HepG2 (cell line): ENCODE measurements at regions not wholly inside any gene's neighbourhood (a gene's known extent, or its start where the extent isn't known, plus 50 kb on each side); places are given as distances from the start of the nearest gene placed in this dataset.

ENCODE experiments used
- ATAC-seq: fragments of 200-7000 bp; cut with Tn5 transposase; 3 replicates; pipeline ENCODE4 v1.9.1; 2020; ENCODE audit warnings: mild to moderate bottlenecking, moderate library complexity
- BruUV-seq: library from RNA; stranded (reverse); fragments of 400-500 nt; replicated peaks from 2 replicates; lab custom pipeline; 2021; lab: Mats Ljungman, UMichigan
- CTCF ChIA-PET: fragments of 300-600 bp; formaldehyde crosslinking; extraction: SDS; loops from one replicate; lab custom pipeline; 2021; ENCODE audit warnings: low total read pairs, inconsistent platforms, low intra/inter-chr PET ratio; lab: Yijun Ruan, JAX
- POLR2A ChIA-PET: fragments of 350-600 bp; sonication (Branson Sonifier 250); formaldehyde crosslinking; loops from one replicate; lab custom pipeline; 2020; ENCODE audit warnings: antibody characterized with exemption, inconsistent platforms; lab: Yijun Ruan, JAX
- DNase-seq: peaks from one replicate; pipeline ENCODE4 v3.0.0-alpha.2; 2015; ENCODE audit warnings: low spot score
- FAIRE-seq: peaks from 3 replicates; lab custom pipeline; 2011; peaks lifted over from hg19 to GRCh38; lab: Jason Lieb, UNC
- H2AFZ ChIP-seq: one replicate; pipeline ENCODE4 v1.6.1; 2011; ENCODE audit warnings: low read length, inconsistent platforms
- H3K27ac ChIP-seq: fragments of 300-600 bp; 3 replicates; pipeline ENCODE4 v1.8.0; 2011; ENCODE audit warnings: mixed run types, mild to moderate bottlenecking, mixed read lengths, low read length, inconsistent platforms; ENCODE audit not compliant: insufficient read depth; ENCODE audit errors: extremely low read length
- H3K27me3 ChIP-seq, 2 experiments: fragments of 200-600 bp in 1 of 2; 2 replicates in 1 of 2; 3 replicates in 1 of 2; pipeline versions ENCODE4 v1.6.0 to v1.8.0; 2011; ENCODE audit warnings: low read length in 2 of 2, mild to moderate bottlenecking in 2 of 2, moderate library complexity in 2 of 2, inconsistent platforms in 1 of 2; ENCODE audit not compliant: insufficient read depth in 2 of 2, control insufficient read depth in 1 of 2
- H3K36me3 ChIP-seq, 2 experiments: fragments of 200-600 bp in 1 of 2; replicated peaks in 1 of 2; 2 replicates in 1 of 2; 3 replicates in 1 of 2; pipeline versions ENCODE4 v1.5.1 to v1.8.0; 2011; ENCODE audit warnings: low read length in 2 of 2, inconsistent platforms in 1 of 2; ENCODE audit not compliant: insufficient read depth in 2 of 2, control insufficient read depth in 1 of 2
- H3K4me1 ChIP-seq: 2 replicates; pipeline ENCODE4 v1.5.1; 2012; ENCODE audit warnings: low read length, inconsistent platforms; ENCODE audit not compliant: insufficient read depth
- H3K4me2 ChIP-seq: 2 replicates; pipeline ENCODE4 v1.6.0; 2011; ENCODE audit warnings: low read depth, low read length, inconsistent platforms
- H3K4me3 ChIP-seq, 3 experiments: fragments of 200-600 bp in 1 of 3; sonication (generic), shearing (Covaris generic) in 1 of 3; replicated peaks in 1 of 3; 2 replicates each; pipeline ENCODE4 v1.5.1; 2011 to 2016; ENCODE audit warnings: low read length in 3 of 3, inconsistent platforms in 2 of 3, low read depth in 2 of 3, mild to moderate bottlenecking in 2 of 3, control low read depth in 1 of 3, mixed read lengths in 1 of 3; ENCODE audit not compliant: insufficient read depth in 1 of 3
- H3K79me2 ChIP-seq: one replicate; pipeline ENCODE4 v1.6.1; 2011; ENCODE audit warnings: low read length, inconsistent platforms; ENCODE audit not compliant: insufficient read depth
- H3K9ac ChIP-seq: 2 replicates; pipeline ENCODE4 v1.6.0; 2011; ENCODE audit warnings: mild to moderate bottlenecking, low read depth, low read length, inconsistent platforms; ENCODE audit not compliant: insufficient read depth
- H3K9me3 ChIP-seq: 2 replicates; pipeline ENCODE4 v1.5.1; 2012; ENCODE audit warnings: mild to moderate bottlenecking, low read length
- H4K20me1 ChIP-seq: 2 replicates; pipeline ENCODE4 v1.6.0; 2011; ENCODE audit warnings: inconsistent platforms, mild to moderate bottlenecking, low read length, moderate library complexity; ENCODE audit not compliant: insufficient read depth
- GATA4 ChIP-seq: sonication (generic); IDR thresholded peaks from 2 replicates; pipeline ENCODE4 v1.6.1; 2016; ENCODE audit warnings: antibody characterized with exemption, low read depth, borderline replicate concordance
- ISL2 ChIP-seq: sonication (generic); formaldehyde crosslinking; IDR thresholded peaks from 2 replicates; pipeline ENCODE4 v1.5.0; 2020; ENCODE audit warnings: missing genetic modification reagents
- MAFF ChIP-seq: IDR thresholded peaks from 2 replicates; pipeline ENCODE4 v1.6.1; 2011; ENCODE audit warnings: low read depth, low read length, improper control_type of control experiment
- MAFK ChIP-seq, 2 experiments: IDR thresholded peaks in 1 of 2; conservative IDR thresholded peaks in 1 of 2; 2 replicates each; pipeline ENCODE4 v1.6.1; 2011; ENCODE audit warnings: improper control_type of control experiment in 2 of 2, low read length in 2 of 2
- NFKBIZ ChIP-seq: IDR thresholded peaks from 2 replicates; pipeline ENCODE4 v1.6.1; 2018; ENCODE audit warnings: missing genetic modification reagents, missing compliant biosample characterization
- NPAS2 ChIP-seq: sonication (generic); formaldehyde crosslinking; IDR thresholded peaks from 2 replicates; pipeline ENCODE4 v1.8.0; 2022; ENCODE audit warnings: mild to moderate bottlenecking, missing genetic modification reagents, borderline replicate concordance
- THAP11 ChIP-seq: IDR thresholded peaks from 2 replicates; pipeline ENCODE4 v1.6.1; 2016; ENCODE audit warnings: missing biosample characterization, missing genetic modification reagents
- ZBTB42 ChIP-seq: sonication (generic); formaldehyde crosslinking; IDR thresholded peaks from 2 replicates; pipeline ENCODE4 v1.5.0; 2020; ENCODE audit warnings: mild to moderate bottlenecking, missing genetic modification reagents
- ZNF383 ChIP-seq: sonication (generic); formaldehyde crosslinking; IDR thresholded peaks from 2 replicates; pipeline ENCODE4 v1.4.0; 2020; ENCODE audit warnings: missing genetic modification reagents, mild to moderate bottlenecking, borderline replicate concordance
- ZNF530 ChIP-seq: sonication (generic); formaldehyde crosslinking; IDR thresholded peaks from 2 replicates; pipeline ENCODE4 v1.5.0; 2020; ENCODE audit warnings: low read depth, mild to moderate bottlenecking, missing genetic modification reagents
- WGBS: methylation state at CpG from one replicate; pipeline ENCODE4 v1.1.6; 2017; ENCODE audit warnings: low lambda C conversion rate; 5-methylcytosine and 5-hydroxymethylcytosine counted together
- in situ Hi-C: cut with HindIII; loops from 2 replicates; pipeline ENCODE4 v1.10.0; 2017; ENCODE audit warnings: low pct_unique_long_range_greater_than_20kb; ENCODE audit not compliant: extremely low pct_ligation_motif_present
- intact Hi-C: fragments of 100-400 bp; cut with micrococcal nuclease; formaldehyde crosslinking; loops from one replicate; pipeline ENCODE4 v1.10.0; 2022; ENCODE audit not compliant: unreplicated experiment

DNA sequence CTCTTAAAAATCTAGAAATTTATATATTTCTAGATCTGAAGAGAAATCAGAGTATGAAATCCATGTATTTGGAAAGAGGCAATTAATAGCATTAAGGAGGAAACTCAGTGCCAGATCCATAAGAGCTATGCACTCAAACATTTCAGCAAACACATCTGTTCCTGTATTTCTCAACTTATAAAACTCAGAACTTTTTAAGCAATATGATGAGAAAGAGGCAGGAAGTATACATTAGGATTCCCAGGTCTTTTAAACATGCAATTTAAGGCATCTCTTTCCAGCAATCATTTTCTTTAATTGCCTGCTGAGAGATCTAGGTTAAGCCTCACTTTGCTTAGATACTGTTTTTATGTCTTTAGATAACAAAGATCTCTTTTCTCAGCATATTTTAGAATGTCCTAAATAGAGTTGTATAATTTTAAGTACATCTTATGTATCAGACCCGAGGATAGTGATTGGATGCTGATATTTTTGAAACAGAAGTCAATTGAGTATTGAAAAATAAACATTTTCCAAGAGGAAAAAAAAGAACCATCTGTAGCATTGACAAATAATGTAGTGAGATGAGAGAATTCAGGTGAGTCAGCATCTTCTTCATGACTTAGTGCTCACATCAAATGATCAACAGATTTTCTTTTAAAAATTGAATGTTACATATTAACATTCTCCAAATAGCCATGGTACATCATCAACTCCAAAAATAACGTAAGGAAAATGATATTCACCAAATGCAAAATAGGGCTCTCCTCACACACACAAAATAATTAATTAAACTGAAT is 461.4 kb upstream of the NOX3 start:
- H3K36me3 ChIP-seq: no peaks in the 10 kb centered on the region
- CTCF ChIA-PET: no interaction called here
- H2AFZ ChIP-seq: no peak overlapping the region
- no peaks in the 10 kb centered on the region for H3K9me3 ChIP-seq
- no peak overlapping the region for H3K9ac ChIP-seq
- in situ Hi-C loops: no loop called here
- TF ChIP-seq THAP11 (CRISPR knock-in tag) (no peak), GATA4 (no peak), ISL2 (CRISPR knock-in tag) (no peak), NFKBIZ (no peak), ZNF383 (CRISPR knock-in tag) (no peak), MAFK (conservative IDR thresholded peaks at IDR 0.05 in 1 of 2, IDR thresholded peaks at IDR 0.05 in 1 of 2; ENCODE audit: low read length in 2 of 2) (peak; percentile 67 to 78; a peak in 3 of 4 replicates), ZBTB42 (CRISPR knock-in tag) (no peak), NPAS2 (CRISPR knock-in tag) (no peak), ZNF530 (CRISPR knock-in tag) (no peak), MAFF (peak; percentile 65)
- no peaks in the 10 kb centered on the region for H3K27me3 ChIP-seq
- 0% methylated on average over 2 of the region's 2 CpGs for WGBS
- DNase-seq (no peak), FAIRE-seq (no peak), ATAC-seq (no peak)
- H3K4me3 ChIP-seq: no peak overlapping the region
- intact Hi-C loops: no loop called here
- H4K20me1 ChIP-seq: no peaks in the 10 kb centered on the region
- H3K79me2 ChIP-seq: no peaks in the 10 kb centered on the region
- no peaks in the 10 kb centered on the region for H3K4me1 ChIP-seq
- H3K27ac ChIP-seq: no peak overlapping the region
- H3K4me2 ChIP-seq: no peak overlapping the region
- no TSS peak for BruUV-seq
- POLR2A ChIA-PET: no interaction called here
